ENCODE measurements at regions not wholly inside any gene's neighbourhood (a gene's known extent, or its start where the extent isn't known, plus 50 kb on each side); places are given as distances from the start of the nearest gene placed in this dataset.
"Not testable (repeated sequence)": the region's sequence is repeated elsewhere in the genome, so short reads cannot be mapped to it uniquely, and the experiment has no call there.

GRCh38 chr15:21003459-21003858 lies 137.3 kb upstream of the POTEB2 start:
- no CpG with 5 or more reads among the region's 1 CpG for WGBS, 2 donors (ENCODE audit: low coverage in 1 of 2)
- not testable (repeated sequence) for H3K27me3 ChIP-seq, H3K27ac ChIP-seq, H3K36me3 ChIP-seq, H3K4me1 ChIP-seq, H3K9me3 ChIP-seq, H3K4me3 ChIP-seq, ATAC-seq

GRCh38 chr15:21001950-21002349 lies 135.8 kb upstream of the POTEB2 start:
- not testable (repeated sequence) for H3K4me1 ChIP-seq, ATAC-seq, H3K36me3 ChIP-seq, H3K9me3 ChIP-seq, H3K27me3 ChIP-seq, H3K27ac ChIP-seq, H3K4me3 ChIP-seq
- no CpG with 5 or more reads among the region's 1 CpG for WGBS, 2 donors (ENCODE audit: low coverage in 1 of 2)

GRCh38 chr15:20991691-20992090 lies 125.6 kb upstream of the POTEB2 start:
- not testable (repeated sequence) for H3K9me3 ChIP-seq, H3K27ac ChIP-seq, H3K4me1 ChIP-seq, H3K4me3 ChIP-seq, H3K27me3 ChIP-seq, ATAC-seq, H3K36me3 ChIP-seq

GRCh38 chr15:20991253-20991652 lies 125.1 kb upstream of the POTEB2 start:
- not testable (repeated sequence) for H3K4me3 ChIP-seq, H3K27me3 ChIP-seq, ATAC-seq, H3K36me3 ChIP-seq, H3K27ac ChIP-seq, H3K4me1 ChIP-seq, H3K9me3 ChIP-seq
- WGBS, 2 donors (ENCODE audit: low coverage in 1 of 2): no CpG with 5 or more reads among the region's 3 CpGs

- not testable (repeated sequence) for H3K4me3 ChIP-seq, H3K27me3 ChIP-seq, ATAC-seq, H3K36me3 ChIP-seq, H3K4me1 ChIP-seq, H3K27ac ChIP-seq, H3K9me3 ChIP-seq
- 75 to 93% methylated on average over 2 to 5 of the region's 5 CpGs for WGBS, 2 donors (ENCODE audit: low coverage in 1 of 2)
Measured at GRCh38 chr15:20986775-20987174, 120.7 kb upstream of the POTEB2 start.

- not testable (repeated sequence) for H3K27ac ChIP-seq, H3K9me3 ChIP-seq, ATAC-seq, H3K4me1 ChIP-seq, H3K27me3 ChIP-seq, H3K36me3 ChIP-seq, H3K4me3 ChIP-seq
- WGBS, 2 donors (ENCODE audit: low coverage in 1 of 2): no CpG with 5 or more reads among the region's 1 CpG
Measured at GRCh38 chr15:20978057-20978456, 111.9 kb upstream of the POTEB2 start.

- not testable (repeated sequence) for H3K27me3 ChIP-seq, H3K9me3 ChIP-seq, H3K4me1 ChIP-seq, H3K27ac ChIP-seq, H3K36me3 ChIP-seq, H3K4me3 ChIP-seq
- WGBS, 2 donors (ENCODE audit: low coverage in 1 of 2): no CpG with 5 or more reads among the region's 4 CpGs
- peak; percentile 34 for ATAC-seq
Measured at GRCh38 chr15:20972762-20973161, 106.6 kb upstream of the POTEB2 start.

GRCh38 chr15:20959299-20959698 lies 93.2 kb upstream of the POTEB2 start:
- H3K4me3 ChIP-seq, H3K36me3 ChIP-seq, H3K27me3 ChIP-seq, H3K9me3 ChIP-seq, H3K4me1 ChIP-seq, ATAC-seq, H3K27ac ChIP-seq: not testable (repeated sequence)
- WGBS, 2 donors (ENCODE audit: low coverage in 1 of 2): no CpG with 5 or more reads among the region's 2 CpGs

- H3K27me3 ChIP-seq, H3K27ac ChIP-seq, H3K36me3 ChIP-seq, ATAC-seq, H3K9me3 ChIP-seq, H3K4me3 ChIP-seq, H3K4me1 ChIP-seq: not testable (repeated sequence)
- WGBS, 2 donors (ENCODE audit: low coverage in 1 of 2): no CpG with 5 or more reads among the region's 2 CpGs
Measured at GRCh38 chr15:20929322-20929721, 63.2 kb upstream of the POTEB2 start.

Small RNA genes lying in the stretch of these regions (small RNA-seq; reads per million reads assigned to genes)
- 0 reads per million in 4 donors for gene IGHD1OR15-1B
- 0 reads per million in 4 donors for gene IGHD2OR15-2B
- gene IGHD3OR15-3B: 0 reads per million in 4 donors
- 0 reads per million in 4 donors for gene IGHD4OR15-4B
- gene IGHD5OR15-5B: 0 reads per million in 4 donors
- 0 reads per million in 4 donors for gene MIR5701-1
- gene RN7SL400P: 0 reads per million in 4 donors
